ENCODE measurements at regions not wholly inside any gene's neighbourhood (a gene's known extent, or its start where the extent isn't known, plus 50 kb on each side); places are given as distances from the start of the nearest gene placed in this dataset.

DNA sequence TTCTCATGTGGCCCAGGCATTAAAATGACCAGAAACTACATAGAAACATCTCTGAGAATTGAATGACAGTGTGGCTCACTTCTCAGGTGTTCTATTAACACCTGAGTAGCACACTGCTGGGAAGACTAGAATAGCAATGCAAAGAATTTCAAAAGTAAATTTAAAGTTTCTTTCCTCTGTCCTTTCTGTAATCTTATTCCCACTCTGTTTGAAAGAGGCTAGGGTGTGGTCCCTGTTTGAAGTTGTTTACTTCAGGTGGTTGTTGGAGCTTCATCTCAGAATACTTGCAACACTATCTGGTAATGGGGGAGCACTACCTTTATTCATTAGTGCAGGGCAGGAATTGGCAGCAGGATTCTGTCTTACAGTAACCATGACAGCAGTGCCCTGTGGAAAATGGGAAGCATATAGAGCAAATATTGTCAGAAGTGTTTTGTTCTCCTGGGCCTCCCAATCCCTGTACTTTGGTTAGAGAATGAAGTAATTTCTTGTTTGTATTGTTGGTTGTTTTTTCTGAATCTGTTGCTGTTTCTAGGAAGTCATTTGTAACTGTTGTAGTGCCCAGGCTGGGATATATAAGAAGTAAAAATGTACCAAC, 1210.2 kb upstream of the ATXN8OS start:
- TF ChIP-seq ZNF610 (tag by site-specific recombination; IDR thresholded peaks at IDR 0.05; ENCODE audit: borderline replicate concordance) (no peak), ZNF132 (tag by site-specific recombination; IDR thresholded peaks at IDR 0.05; ENCODE audit: borderline replicate concordance) (no peak), ZNF473 (tag by site-specific recombination; IDR thresholded peaks at IDR 0.05) (no peak), ZNF571 (tag by site-specific recombination; IDR thresholded peaks at IDR 0.05) (no peak), ZNF175 (tag by site-specific recombination; IDR thresholded peaks at IDR 0.05) (no peak), ZNF530 (tag by site-specific recombination; IDR thresholded peaks at IDR 0.05; ENCODE audit: low read depth) (no peak), ZFP3 (tag by site-specific recombination; IDR thresholded peaks at IDR 0.05; ENCODE audit: low read depth) (no peak), ZBTB1 (tag by site-specific recombination; IDR thresholded peaks at IDR 0.05) (no peak), REPIN1 (tag by site-specific recombination; IDR thresholded peaks at IDR 0.05; ENCODE audit: low read depth) (no peak), ZNF223 (tag by site-specific recombination; IDR thresholded peaks at IDR 0.05) (no peak), ZNF214 (tag by site-specific recombination; IDR thresholded peaks at IDR 0.05; ENCODE audit: borderline replicate concordance) (no peak), SP2 (tag by site-specific recombination; IDR thresholded peaks at IDR 0.05) (no peak), ZNF274 (IDR thresholded peaks at IDR 0.05; ENCODE audit: low read length) (no peak), ZNF274 (tag by site-specific recombination; IDR thresholded peaks at IDR 0.05; ENCODE audit: borderline replicate concordance) (no peak), ZNF311 (tag by site-specific recombination; IDR thresholded peaks at IDR 0.05; ENCODE audit: borderline replicate concordance) (no peak), ZNF555 (tag by site-specific recombination; conservative IDR thresholded peaks at IDR 0.05) (no peak), BCL11B (tag by site-specific recombination; IDR thresholded peaks at IDR 0.05; ENCODE audit: low read depth) (no peak), ZNF792 (tag by site-specific recombination; IDR thresholded peaks at IDR 0.05) (no peak)
- TF ChIP-seq, protein P1, sequence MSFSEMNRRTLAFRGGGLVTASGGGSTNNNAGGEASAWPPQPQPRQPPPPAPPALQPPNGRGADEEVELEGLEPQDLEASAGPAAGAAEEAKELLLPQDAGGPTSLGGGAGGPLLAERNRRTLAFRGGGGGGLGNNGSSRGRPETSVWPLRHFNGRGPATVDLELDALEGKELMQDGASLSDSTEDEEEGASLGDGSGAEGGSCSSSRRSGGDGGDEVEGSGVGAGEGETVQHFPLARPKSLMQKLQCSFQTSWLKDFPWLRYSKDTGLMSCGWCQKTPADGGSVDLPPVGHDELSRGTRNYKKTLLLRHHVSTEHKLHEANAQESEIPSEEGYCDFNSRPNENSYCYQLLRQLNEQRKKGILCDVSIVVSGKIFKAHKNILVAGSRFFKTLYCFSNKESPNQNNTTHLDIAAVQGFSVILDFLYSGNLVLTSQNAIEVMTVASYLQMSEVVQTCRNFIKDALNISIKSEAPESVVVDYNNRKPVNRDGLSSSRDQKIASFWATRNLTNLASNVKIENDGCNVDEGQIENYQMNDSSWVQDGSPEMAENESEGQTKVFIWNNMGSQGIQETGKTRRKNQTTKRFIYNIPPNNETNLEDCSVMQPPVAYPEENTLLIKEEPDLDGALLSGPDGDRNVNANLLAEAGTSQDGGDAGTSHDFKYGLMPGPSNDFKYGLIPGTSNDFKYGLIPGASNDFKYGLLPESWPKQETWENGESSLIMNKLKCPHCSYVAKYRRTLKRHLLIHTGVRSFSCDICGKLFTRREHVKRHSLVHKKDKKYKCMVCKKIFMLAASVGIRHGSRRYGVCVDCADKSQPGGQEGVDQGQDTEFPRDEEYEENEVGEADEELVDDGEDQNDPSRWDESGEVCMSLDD (tag by site-specific recombination; IDR thresholded peaks at IDR 0.05) = no peak
- TF ChIP-seq, protein P2, sequence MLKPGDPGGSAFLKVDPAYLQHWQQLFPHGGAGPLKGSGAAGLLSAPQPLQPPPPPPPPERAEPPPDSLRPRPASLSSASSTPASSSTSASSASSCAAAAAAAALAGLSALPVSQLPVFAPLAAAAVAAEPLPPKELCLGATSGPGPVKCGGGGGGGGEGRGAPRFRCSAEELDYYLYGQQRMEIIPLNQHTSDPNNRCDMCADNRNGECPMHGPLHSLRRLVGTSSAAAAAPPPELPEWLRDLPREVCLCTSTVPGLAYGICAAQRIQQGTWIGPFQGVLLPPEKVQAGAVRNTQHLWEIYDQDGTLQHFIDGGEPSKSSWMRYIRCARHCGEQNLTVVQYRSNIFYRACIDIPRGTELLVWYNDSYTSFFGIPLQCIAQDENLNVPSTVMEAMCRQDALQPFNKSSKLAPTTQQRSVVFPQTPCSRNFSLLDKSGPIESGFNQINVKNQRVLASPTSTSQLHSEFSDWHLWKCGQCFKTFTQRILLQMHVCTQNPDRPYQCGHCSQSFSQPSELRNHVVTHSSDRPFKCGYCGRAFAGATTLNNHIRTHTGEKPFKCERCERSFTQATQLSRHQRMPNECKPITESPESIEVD (tag by site-specific recombination; IDR thresholded peaks at IDR 0.05) = no peak
- TF ChIP-seq, protein P3, sequence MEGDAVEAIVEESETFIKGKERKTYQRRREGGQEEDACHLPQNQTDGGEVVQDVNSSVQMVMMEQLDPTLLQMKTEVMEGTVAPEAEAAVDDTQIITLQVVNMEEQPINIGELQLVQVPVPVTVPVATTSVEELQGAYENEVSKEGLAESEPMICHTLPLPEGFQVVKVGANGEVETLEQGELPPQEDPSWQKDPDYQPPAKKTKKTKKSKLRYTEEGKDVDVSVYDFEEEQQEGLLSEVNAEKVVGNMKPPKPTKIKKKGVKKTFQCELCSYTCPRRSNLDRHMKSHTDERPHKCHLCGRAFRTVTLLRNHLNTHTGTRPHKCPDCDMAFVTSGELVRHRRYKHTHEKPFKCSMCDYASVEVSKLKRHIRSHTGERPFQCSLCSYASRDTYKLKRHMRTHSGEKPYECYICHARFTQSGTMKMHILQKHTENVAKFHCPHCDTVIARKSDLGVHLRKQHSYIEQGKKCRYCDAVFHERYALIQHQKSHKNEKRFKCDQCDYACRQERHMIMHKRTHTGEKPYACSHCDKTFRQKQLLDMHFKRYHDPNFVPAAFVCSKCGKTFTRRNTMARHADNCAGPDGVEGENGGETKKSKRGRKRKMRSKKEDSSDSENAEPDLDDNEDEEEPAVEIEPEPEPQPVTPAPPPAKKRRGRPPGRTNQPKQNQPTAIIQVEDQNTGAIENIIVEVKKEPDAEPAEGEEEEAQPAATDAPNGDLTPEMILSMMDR (tag by site-specific recombination; IDR thresholded peaks at IDR 0.05) = no peak
- no peaks in the 10 kb centered on the region for H3K4me1 ChIP-seq (ENCODE audit: control insufficient read depth, insufficient read depth, low read length)
- POLR2A ChIA-PET = no interaction called here
- no peak overlapping the region for H3K4me3 ChIP-seq (ENCODE audit: low read depth, low read length)
- no peaks in the 10 kb centered on the region for H3K9me3 ChIP-seq (ENCODE audit: control insufficient read depth, insufficient read depth, low read depth, low read length)
- no peaks in the 10 kb centered on the region for H3K36me3 ChIP-seq (ENCODE audit: control insufficient read depth in 2 of 2, insufficient read depth in 1 of 2, low read length in 2 of 2)
- no peak overlapping the region for H3K27ac ChIP-seq (ENCODE audit: extremely low read depth, low read depth, low read length)
- CTCF ChIA-PET = no interaction called here
